HUES6 (cell line): ENCODE measurements at regions not wholly inside any gene's neighbourhood (a gene's known extent, or its start where the extent isn't known, plus 50 kb on each side); places are given as distances from the start of the nearest gene placed in this dataset.
"Not testable (repeated sequence)": the region's sequence is repeated elsewhere in the genome, so short reads cannot be mapped to it uniquely, and the experiment has no call there.

Experiments used
- H3K27ac ChIP-seq: 2 replicates; pipeline ENCODE4 v1.7.0; 2013; ENCODE audit warnings: low read depth, mild to moderate bottlenecking, low read length, inconsistent platforms
- H3K27me3 ChIP-seq: 2 replicates; pipeline ENCODE4 v1.6.1; 2013; ENCODE audit warnings: low read length; ENCODE audit not compliant: control insufficient read depth, insufficient read depth
- H3K36me3 ChIP-seq: 2 replicates; pipeline ENCODE4 v1.6.1; 2013; ENCODE audit warnings: low read length; ENCODE audit not compliant: control insufficient read depth, insufficient read depth
- H3K4me1 ChIP-seq: 2 replicates; pipeline ENCODE4 v1.6.1; 2013; ENCODE audit warnings: low read length; ENCODE audit not compliant: control insufficient read depth, insufficient read depth
- H3K4me3 ChIP-seq: 2 replicates; pipeline ENCODE4 v1.5.1; 2013; ENCODE audit warnings: low read depth, low read length
- H3K9ac ChIP-seq: one replicate; pipeline ENCODE4 v1.6.1; 2013; ENCODE audit warnings: mild to moderate bottlenecking, low read length
- H3K9me3 ChIP-seq: 2 replicates; pipeline ENCODE4 v1.6.1; 2013; ENCODE audit warnings: low read depth, low read length; ENCODE audit not compliant: control insufficient read depth, insufficient read depth

GRCh38 chr11:55431541-55431940, 63.8 kb downstream of the OR4A15 start:
- H3K9ac ChIP-seq, H3K4me3 ChIP-seq, H3K27ac ChIP-seq, H3K36me3 ChIP-seq, H3K4me1 ChIP-seq, H3K27me3 ChIP-seq: not testable (repeated sequence)
- H3K9me3 ChIP-seq = peaks cover 34% of the 10 kb centered on the region; the same call in 1 of the 2 replicates

- Histone ChIP-seq H3K9me3 (peaks cover 18% of the 10 kb centered on the region; the same call in 1 of the 2 replicates), H3K27me3 (no peaks in the 10 kb centered on the region), H3K27ac (no peak overlapping the region), H3K4me3 (no peak overlapping the region), H3K36me3 (no peaks in the 10 kb centered on the region), H3K9ac (no peak overlapping the region), H3K4me1 (no peaks in the 10 kb centered on the region)
Observed at GRCh38 chr11:55457641-55458040, 89.9 kb downstream of the OR4A15 start.

- H3K4me1 ChIP-seq, H3K27ac ChIP-seq, H3K36me3 ChIP-seq, H3K9ac ChIP-seq, H3K4me3 ChIP-seq, H3K27me3 ChIP-seq: not testable (repeated sequence)
- peaks cover 16% of the 10 kb centered on the region; the same call in 1 of the 2 replicates for H3K9me3 ChIP-seq
Observed at GRCh38 chr11:55459871-55460270, 92.1 kb downstream of the OR4A15 start.

- Histone ChIP-seq H3K4me3 (no peak overlapping the region), H3K27ac (no peak overlapping the region), H3K36me3 (no peaks in the 10 kb centered on the region), H3K4me1 (no peaks in the 10 kb centered on the region), H3K9ac (no peak overlapping the region), H3K9me3 (peaks cover 26% of the 10 kb centered on the region; the same call in 1 of the 2 replicates), H3K27me3 (no peaks in the 10 kb centered on the region)
Observed at GRCh38 chr11:55474321-55474720, 79.9 kb upstream of the OR4C15 start.

GRCh38 chr11:55481416-55481815, 72.9 kb upstream of the OR4C15 start:
- Histone ChIP-seq H3K27ac (no peak overlapping the region), H3K9ac (no peak overlapping the region), H3K4me3 (no peak overlapping the region), H3K36me3 (no peaks in the 10 kb centered on the region), H3K27me3 (no peaks in the 10 kb centered on the region), H3K9me3 (peaks cover 30% of the 10 kb centered on the region; the same call in 1 of the 2 replicates), H3K4me1 (no peaks in the 10 kb centered on the region)

- H3K27ac ChIP-seq = no peak overlapping the region
- peaks cover 63% of the 10 kb centered on the region for H3K9me3 ChIP-seq
- H3K27me3 ChIP-seq = no peaks in the 10 kb centered on the region
- H3K4me1 ChIP-seq = no peaks in the 10 kb centered on the region
- H3K36me3 ChIP-seq = no peaks in the 10 kb centered on the region
- H3K4me3 ChIP-seq = no peak overlapping the region
- no peak overlapping the region for H3K9ac ChIP-seq
Observed at GRCh38 chr11:55497068-55497467, 57.2 kb upstream of the OR4C15 start.

- Histone ChIP-seq H3K27me3 (no peaks in the 10 kb centered on the region), H3K9ac (no peak overlapping the region), H3K4me3 (no peak overlapping the region), H3K4me1 (no peaks in the 10 kb centered on the region), H3K36me3 (no peaks in the 10 kb centered on the region), H3K27ac (no peak overlapping the region), H3K9me3 (peaks cover 70% of the 10 kb centered on the region)
Observed at GRCh38 chr11:55501014-55501413, 53.3 kb upstream of the OR4C15 start.

GRCh38 chr11:55503449-55503848, 50.8 kb upstream of the OR4C15 start:
- Histone ChIP-seq H3K36me3 (no peaks in the 10 kb centered on the region), H3K4me3 (no peak overlapping the region; the same call in 1 of the 2 replicates), H3K4me1 (no peaks in the 10 kb centered on the region), H3K9me3 (peaks cover 49% of the 10 kb centered on the region; the same call in 1 of the 2 replicates), H3K9ac (no peak overlapping the region), H3K27me3 (no peaks in the 10 kb centered on the region), H3K27ac (no peak overlapping the region)
